ENCODE measurements at regions not wholly inside any gene's neighbourhood (a gene's known extent, or its start where the extent isn't known, plus 50 kb on each side); places are given as distances from the start of the nearest gene placed in this dataset.

- H3K4me1 ChIP-seq = no peaks in the 10 kb centered on the region
- 80 to 83% methylated on average over 1 to 3 of the region's 3 CpGs for WGBS, 2 donors (ENCODE audit: low coverage in 1 of 2)
- no peak for DNase-seq
These were observed 318.9 kb downstream of the ZNF326 start for GRCh38 chr1:90313778-90314177.

GRCh38 chr1:90309806-90310205 is 314.9 kb downstream of the ZNF326 start:
- intact Hi-C loops (cut with DNase I; ENCODE audit: low total_unique reads) (no loop called here), in situ Hi-C loops (cut with MboI; ENCODE audit: low pct_ligation_motif_present in 1 of 4, low pct_unique_long_range_greater_than_20kb in 1 of 4, low sequenced_read_pairs in 3 of 4) (no loop called here)
- no peaks in the 10 kb centered on the region for H3K36me3 ChIP-seq
- no peak overlapping the region for H3K27ac ChIP-seq
- TF ChIP-seq POLR2AphosphoS5 (IDR thresholded peaks at IDR 0.05) (no peak), CTCF (IDR thresholded peaks at IDR 0.05) (no peak), POLR2A (IDR thresholded peaks at IDR 0.05) (no peak), EP300 (IDR thresholded peaks at IDR 0.05; ENCODE audit: low read depth) (no peak)
- no peaks in the 10 kb centered on the region for H3K4me1 ChIP-seq
- H3K27me3 ChIP-seq = no peaks in the 10 kb centered on the region
- no peaks in the 10 kb centered on the region for H3K9me3 ChIP-seq
- no peak for DNase-seq
- WGBS, 2 donors (ENCODE audit: low coverage in 1 of 2) = 82 to 100% methylated on average over 1 to 5 of the region's 5 CpGs
- H3K4me3 ChIP-seq = no peak overlapping the region

More at GRCh38 chr1:90313778-90314177, 318.9 kb downstream of the ZNF326 start:
- intact Hi-C loops (cut with DNase I; ENCODE audit: low total_unique reads) (no loop called here), in situ Hi-C loops (cut with MboI; ENCODE audit: low pct_ligation_motif_present in 1 of 4, low pct_unique_long_range_greater_than_20kb in 1 of 4, low sequenced_read_pairs in 3 of 4) (no loop called here)
- no peaks in the 10 kb centered on the region for H3K9me3 ChIP-seq
- H3K27me3 ChIP-seq = no peaks in the 10 kb centered on the region
- no peaks in the 10 kb centered on the region for H3K36me3 ChIP-seq
- no peak overlapping the region for H3K4me3 ChIP-seq
- H3K27ac ChIP-seq = no peak overlapping the region
- TF ChIP-seq POLR2AphosphoS5 (IDR thresholded peaks at IDR 0.05) (no peak), POLR2A (IDR thresholded peaks at IDR 0.05) (no peak), CTCF (IDR thresholded peaks at IDR 0.05) (no peak), EP300 (IDR thresholded peaks at IDR 0.05; ENCODE audit: low read depth) (no peak)

- Histone ChIP-seq H3K4me1 (no peaks in the 10 kb centered on the region), H3K9me3 (no peaks in the 10 kb centered on the region), H3K27ac (no peak overlapping the region), H3K36me3 (no peaks in the 10 kb centered on the region), H3K4me3 (no peak overlapping the region), H3K27me3 (no peaks in the 10 kb centered on the region)
- 86 to 100% methylated on average over 1 of the region's 1 CpG for WGBS, 2 donors (ENCODE audit: low coverage in 1 of 2)
- TF ChIP-seq POLR2AphosphoS5 (IDR thresholded peaks at IDR 0.05) (no peak), POLR2A (IDR thresholded peaks at IDR 0.05) (no peak), EP300 (IDR thresholded peaks at IDR 0.05; ENCODE audit: low read depth) (no peak), CTCF (IDR thresholded peaks at IDR 0.05) (no peak)
- intact Hi-C loops (cut with DNase I; ENCODE audit: low total_unique reads) = no loop called here
- DNase-seq = no peak
- in situ Hi-C loops (cut with MboI; ENCODE audit: low pct_ligation_motif_present in 1 of 4, low pct_unique_long_range_greater_than_20kb in 1 of 4, low sequenced_read_pairs in 3 of 4) = no loop called here
These were observed 313.5 kb downstream of the ZNF326 start for GRCh38 chr1:90308421-90308820.

GRCh38 chr1:90305577-90305976 is 310.7 kb downstream of the ZNF326 start:
- no peak for DNase-seq

More at GRCh38 chr1:90305577-90305976, 310.7 kb downstream of the ZNF326 start:
- TF ChIP-seq CTCF (IDR thresholded peaks at IDR 0.05) (no peak), POLR2AphosphoS5 (IDR thresholded peaks at IDR 0.05) (no peak), EP300 (IDR thresholded peaks at IDR 0.05; ENCODE audit: low read depth) (no peak), POLR2A (IDR thresholded peaks at IDR 0.05) (no peak)
- in situ Hi-C loops (cut with MboI; ENCODE audit: low pct_ligation_motif_present in 1 of 4, low pct_unique_long_range_greater_than_20kb in 1 of 4, low sequenced_read_pairs in 3 of 4) = no loop called here
- H3K27me3 ChIP-seq = no peaks in the 10 kb centered on the region
- no peak overlapping the region for H3K4me3 ChIP-seq
- no peaks in the 10 kb centered on the region for H3K4me1 ChIP-seq
- no peaks in the 10 kb centered on the region for H3K9me3 ChIP-seq
- intact Hi-C loops (cut with DNase I; ENCODE audit: low total_unique reads) = no loop called here
- no peaks in the 10 kb centered on the region for H3K36me3 ChIP-seq
- no peak overlapping the region for H3K27ac ChIP-seq

Measured in transverse colon (tissue), 4 donors.